GM18861 (cell line): ENCODE measurements at regions not wholly inside any gene's neighbourhood (a gene's known extent, or its start where the extent isn't known, plus 50 kb on each side); places are given as distances from the start of the nearest gene placed in this dataset.
"Not testable (repeated sequence)": the region's sequence is repeated elsewhere in the genome, so short reads cannot be mapped to it uniquely, and the experiment has no call there.

Experiments
- ATAC-seq: cut with Tn5 transposase; IDR thresholded peaks from one replicate; pipeline ENCODE4 v1.9.1; 2021; ENCODE audit not compliant: unreplicated experiment

DNA sequence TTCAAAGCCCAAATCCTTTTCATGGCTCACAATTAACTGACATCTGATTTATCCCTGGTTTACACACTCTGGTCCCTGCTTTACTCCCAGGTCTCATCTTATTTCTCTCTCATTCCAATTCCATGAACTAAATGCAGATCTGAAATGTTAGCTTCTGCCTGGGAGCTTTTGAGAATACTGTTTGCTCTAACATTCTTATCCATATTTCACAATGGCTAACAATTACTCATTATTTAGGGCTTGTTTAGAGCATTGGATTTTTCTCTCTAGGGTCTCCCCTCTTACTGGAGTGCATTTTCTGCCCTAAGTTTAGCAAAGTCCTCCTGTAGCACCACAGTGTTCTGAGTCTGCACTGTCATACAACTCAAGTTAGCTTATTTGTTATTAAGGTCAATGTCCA, 121.5 kb upstream of the HCRTR2 start:
- ATAC-seq, result no peak

DNA sequence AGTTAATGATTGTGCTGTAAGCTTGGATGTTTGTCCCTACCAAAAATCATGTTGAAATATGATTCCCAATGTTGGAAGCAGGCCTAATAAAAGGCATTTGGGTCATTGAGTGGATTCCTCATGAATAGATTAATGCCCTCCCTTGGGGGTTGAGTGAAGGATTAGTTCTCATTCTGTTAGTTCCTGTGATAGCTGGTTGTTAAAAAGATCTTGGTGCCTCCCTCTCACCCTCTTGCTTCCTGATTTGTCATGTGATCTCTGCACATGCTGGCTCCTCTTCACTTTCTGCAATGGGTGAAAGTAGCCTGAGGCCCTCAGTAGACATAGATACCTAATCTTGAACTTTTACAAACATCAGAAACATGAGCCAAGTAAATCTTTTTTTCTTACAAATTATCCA, 115.6 kb upstream of the HCRTR2 start:
- no peak for ATAC-seq

DNA sequence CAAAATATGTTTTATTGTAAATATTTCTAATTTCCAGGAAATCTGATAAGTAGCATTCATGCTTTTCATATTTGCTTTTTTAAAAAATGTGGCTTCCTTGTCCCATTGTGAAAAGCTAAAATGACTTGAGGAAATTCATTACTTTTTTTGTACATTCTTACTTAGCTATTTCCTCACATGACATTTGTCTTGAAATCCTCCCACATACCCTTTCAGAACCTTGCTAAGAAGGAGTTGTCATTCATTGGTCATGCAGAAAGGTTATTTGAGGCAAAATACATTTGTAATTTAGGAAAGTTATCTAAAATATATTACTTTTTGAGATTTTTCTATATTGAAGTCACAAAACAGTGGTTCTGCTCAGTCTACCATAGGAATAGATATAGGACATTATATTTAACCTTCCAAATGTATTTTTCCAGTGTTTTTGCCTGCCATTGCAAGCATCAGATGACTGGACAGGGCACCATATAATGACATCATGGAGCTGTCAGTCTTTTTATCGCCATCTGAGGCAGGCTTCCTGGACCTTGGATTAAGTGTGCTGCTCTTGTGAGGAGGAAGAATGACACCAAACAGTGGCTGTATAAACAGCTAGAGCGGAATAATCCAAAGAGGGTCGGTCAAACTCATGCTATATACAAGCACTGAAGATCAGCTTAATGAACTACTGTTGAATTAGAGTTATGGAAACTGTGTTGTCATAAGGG, 109.4 kb upstream of the HCRTR2 start:
- ATAC-seq, result no peak

DNA sequence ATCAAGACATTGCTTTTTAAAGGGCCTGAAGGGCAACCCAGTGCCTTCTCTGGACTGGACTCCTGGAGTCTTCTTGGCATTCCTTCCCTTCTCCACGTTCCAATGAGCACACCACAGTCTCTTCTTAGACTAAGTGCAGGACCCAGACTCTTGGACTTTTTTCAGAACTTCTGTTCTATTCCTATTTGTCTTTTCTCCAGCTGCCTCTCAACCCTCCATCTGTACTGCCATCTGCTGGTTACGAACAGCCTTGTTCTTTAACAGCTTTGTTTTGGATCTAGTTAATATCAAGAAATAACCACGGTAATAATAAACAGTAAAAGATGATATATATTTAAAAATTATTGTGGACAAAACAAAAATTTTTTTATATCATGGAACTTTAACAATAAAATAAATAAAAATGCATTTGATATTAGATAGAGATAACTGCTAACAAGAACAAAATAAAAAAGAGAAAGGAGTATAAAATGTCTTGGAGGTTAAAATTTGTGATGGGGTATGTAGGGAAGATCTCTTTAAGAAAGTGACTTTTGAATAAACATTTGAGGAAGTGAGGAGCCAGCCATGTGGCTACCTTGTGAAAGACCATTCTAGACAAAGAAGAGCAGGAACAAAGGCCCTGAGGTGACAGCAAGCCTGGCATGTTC, 105.1 kb upstream of the HCRTR2 start:
- ATAC-seq, result no peak

DNA sequence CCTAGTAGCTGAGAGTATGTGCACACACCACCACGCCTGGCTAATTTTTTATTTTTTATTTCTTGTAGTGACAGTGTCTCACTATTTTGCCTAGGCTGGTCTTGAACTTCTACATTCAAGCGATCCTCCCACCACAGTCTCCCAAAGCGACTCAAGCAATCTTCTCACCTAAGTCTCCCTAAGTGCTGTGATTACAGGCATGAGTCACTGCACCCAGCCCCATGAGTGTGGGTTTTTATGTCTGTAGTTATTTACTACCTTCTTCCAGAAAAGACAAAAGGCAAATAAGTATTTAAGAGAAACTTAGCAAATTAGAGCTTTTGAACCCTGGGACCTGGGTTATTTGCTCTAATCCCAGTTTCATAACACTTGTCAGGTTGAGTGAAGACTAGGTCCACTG, 92.3 kb upstream of the HCRTR2 start:
- no peak for ATAC-seq

DNA sequence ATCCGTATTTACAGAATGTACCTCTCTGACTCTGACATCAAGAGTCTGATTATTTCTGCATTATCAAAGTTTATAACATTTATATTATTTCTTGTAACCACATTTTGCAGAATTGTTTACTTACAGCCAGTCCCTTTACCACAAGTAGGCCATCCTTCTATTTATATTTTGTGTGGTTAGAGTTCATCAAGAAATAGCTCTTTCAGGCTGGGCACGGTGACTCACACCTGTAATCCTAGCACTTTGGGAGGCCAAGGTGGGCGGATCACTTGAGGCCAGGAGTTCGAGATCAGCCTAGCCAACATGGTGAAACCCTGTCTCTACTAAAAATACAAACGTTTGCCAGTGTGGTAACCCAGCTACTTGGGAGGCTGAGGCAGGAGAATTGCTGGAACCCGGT, 86.3 kb upstream of the HCRTR2 start:
- not testable (repeated sequence) for ATAC-seq

DNA sequence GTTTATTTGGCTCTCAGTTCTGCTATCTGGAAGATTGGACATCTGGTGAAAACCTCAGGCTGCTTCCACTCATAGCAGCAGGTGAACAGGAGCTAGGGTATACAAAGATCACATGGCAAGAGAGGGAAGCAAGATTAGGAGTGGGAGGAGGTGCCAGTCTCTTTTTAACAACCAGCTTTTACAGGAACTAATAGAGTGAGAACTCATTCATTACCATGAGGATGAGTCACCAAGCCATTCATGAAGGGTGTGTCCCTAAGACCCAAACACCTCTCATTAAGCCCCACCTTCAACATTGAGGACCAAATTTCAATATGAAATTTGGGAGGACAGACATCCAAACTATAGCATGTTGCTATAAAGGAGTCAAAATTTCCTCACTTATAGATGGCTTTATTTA, 85.4 kb upstream of the HCRTR2 start:
- ATAC-seq, result no peak

DNA sequence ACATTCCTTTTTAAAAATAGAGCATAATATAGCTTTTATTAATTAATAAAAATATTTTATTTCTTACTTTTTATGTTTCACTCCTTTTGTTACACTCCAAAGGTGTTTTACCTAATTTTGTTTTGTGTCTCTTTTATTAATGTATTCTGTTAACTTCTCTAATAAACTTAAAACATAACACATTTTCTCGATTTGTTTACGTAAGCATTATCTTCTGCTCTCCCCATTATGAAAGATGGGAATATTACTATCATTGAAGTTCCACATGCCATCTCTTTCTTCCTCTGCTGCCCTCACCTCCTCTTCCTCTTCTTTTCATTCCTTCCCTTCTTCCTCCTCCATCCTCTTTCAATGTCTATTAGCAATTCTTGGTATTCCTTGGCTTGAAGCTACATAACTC, 85.0 kb upstream of the HCRTR2 start:
- ATAC-seq, result no peak

DNA sequence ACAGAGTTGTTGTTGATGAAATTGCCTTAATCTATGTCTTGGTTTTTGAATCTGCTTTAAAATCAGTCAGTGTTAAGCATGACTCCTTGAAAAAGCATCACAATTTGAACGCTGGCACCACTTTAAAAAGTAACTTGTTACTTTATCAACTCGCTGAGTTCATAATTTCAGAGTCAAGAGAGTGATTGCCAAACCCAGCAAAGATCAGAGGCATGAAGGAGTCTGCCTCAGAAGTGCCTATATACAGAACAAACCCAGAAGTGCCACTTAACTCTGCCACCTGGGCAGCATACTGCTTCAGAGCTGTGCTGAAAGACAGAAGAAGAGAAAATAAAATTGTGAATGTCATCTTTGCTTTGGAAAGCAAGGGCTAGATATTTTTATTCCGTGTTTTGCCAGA, 73.6 kb upstream of the HCRTR2 start:
- no peak for ATAC-seq

DNA sequence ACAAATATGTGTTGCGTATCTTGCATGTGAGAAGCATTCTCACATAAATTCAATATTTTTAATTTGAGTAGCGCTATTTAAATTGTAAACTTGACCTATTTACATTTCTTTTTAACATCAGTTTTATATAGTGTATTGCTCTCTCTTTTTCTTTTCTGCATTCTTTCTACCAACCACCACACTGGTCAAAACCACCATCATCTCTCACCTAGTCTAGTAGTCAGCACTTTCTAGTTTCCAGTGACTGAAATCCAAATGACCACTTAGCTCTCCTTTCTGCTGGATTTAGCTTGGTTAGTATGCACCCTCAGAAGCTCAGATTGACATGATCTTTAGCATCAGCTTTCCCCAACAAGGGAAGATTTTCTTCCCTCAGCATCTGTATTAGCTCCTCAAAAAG, 73.2 kb upstream of the HCRTR2 start:
- ATAC-seq, result no peak

DNA sequence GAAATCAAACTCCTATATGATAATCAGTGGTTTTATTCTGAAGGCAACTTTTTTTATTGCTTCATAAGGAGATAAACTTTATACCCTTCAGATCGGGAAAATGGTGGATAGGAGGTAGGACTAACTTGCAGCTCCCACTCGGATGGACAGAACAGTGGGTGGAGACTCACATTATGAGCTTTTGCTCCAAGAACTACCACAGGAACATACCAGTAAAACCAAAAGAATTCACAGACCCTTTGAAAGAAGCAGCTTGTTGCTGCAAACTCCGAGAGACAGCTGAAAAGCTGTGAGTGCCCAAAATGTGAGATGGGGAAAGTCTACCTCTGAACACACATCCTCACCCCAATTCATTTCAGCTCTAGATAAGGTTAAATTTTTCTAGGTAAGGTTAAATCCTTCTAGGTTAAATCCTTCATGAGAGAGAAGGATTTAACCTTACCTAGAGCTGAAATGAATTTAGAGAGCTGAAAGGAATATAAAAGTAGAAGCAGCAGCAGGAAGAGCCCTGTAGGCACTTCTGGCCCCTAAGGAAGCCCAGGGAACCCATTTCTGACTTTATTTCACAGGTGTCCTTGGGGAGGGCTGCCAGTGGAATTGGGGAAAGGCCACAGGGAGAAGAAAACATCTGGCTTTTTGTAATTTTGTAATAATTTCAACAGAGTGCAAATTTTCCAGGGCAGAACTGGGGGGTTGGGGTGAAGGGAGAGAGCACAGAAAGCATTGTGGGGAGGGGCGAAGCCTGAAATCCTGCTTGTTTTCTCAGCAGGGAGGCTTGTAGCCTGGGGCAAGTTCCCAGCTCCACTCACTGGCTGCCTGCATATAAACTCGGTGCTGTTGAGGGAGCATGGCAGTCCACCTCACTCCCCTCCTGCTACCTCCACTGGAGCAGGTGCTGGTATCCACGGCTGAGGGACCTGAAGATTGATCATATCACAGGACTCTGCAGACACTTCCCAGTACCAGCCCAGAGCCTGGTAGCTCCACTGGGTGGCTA, 65.9 kb upstream of the HCRTR2 start:
- ATAC-seq, result no peak

DNA sequence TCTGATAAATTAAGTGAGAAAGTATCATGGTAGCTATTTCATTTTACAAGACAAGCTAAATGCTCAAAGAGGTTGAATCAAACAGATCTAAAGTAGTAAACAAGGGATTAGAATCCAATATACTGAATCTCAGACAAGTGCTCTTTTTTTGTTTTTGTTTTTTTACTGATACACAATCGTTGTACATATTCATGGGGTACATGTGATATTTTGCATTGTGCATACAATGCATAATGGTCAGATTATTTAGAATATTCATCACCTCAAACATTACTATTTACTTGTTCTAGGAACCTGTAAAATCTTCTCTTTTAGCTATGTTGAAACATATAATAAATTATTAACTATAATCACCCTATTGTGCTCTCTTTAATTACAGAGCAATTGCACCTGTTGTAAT, 57.0 kb upstream of the HCRTR2 start:
- no peak for ATAC-seq

DNA sequence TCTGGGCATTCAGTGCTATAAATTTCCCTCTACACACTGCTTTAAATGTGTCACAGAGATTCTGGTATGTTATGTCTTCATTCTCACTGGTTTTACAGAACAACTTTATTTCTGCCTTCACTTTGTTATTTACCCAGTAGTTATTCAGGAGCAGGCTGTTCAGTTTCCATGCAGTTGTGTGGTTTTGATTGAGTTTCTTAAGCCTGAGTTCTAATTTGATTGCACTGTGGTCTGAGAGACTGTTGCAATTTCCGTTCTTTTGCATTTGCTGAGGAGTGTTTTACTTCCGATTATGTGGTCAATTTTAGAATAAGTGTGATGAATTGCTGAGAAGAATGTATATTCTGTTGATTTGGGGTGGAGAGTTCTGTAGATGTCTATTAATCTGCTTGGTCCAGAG, 50.1 kb upstream of the HCRTR2 start:
- not testable (repeated sequence) for ATAC-seq
